GM21825 (cell line): ENCODE measurements at regions not wholly inside any gene's neighbourhood (a gene's known extent, or its start where the extent isn't known, plus 50 kb on each side); places are given as distances from the start of the nearest gene placed in this dataset.
"Not testable (repeated sequence)": the region's sequence is repeated elsewhere in the genome, so short reads cannot be mapped to it uniquely, and the experiment has no call there.

ENCODE experiments used
- ATAC-seq: cut with Tn5 transposase; IDR thresholded peaks from one replicate; pipeline ENCODE4 v1.9.1; 2021; ENCODE audit warnings: mild to moderate bottlenecking, moderate library complexity; ENCODE audit not compliant: unreplicated experiment

- no peak for ATAC-seq
Measured at GRCh38 chr6:80441131-80441530, 334.7 kb downstream of the BCKDHB start.

GRCh38 chr6:80440496-80441115 lies 334.1 kb downstream of the BCKDHB start:
- no peak for ATAC-seq

- no peak for ATAC-seq
Measured at GRCh38 chr6:80439721-80440470, 333.4 kb downstream of the BCKDHB start.

- no peak for ATAC-seq
Measured at GRCh38 chr6:80438772-80439171, 332.3 kb downstream of the BCKDHB start.

- no peak for ATAC-seq
Measured at GRCh38 chr6:80437801-80438200, 331.3 kb downstream of the BCKDHB start.

- ATAC-seq, result no peak
Measured at GRCh38 chr6:80437221-80437620, 330.8 kb downstream of the BCKDHB start.

GRCh38 chr6:80436663-80437062 lies 330.2 kb downstream of the BCKDHB start:
- no peak for ATAC-seq

- no peak for ATAC-seq
Measured at GRCh38 chr6:80435457-80435856, 329.0 kb downstream of the BCKDHB start.

- no peak for ATAC-seq
Measured at GRCh38 chr6:80434691-80435350, 328.4 kb downstream of the BCKDHB start.

GRCh38 chr6:80433673-80434025 lies 327.2 kb downstream of the BCKDHB start:
- no peak for ATAC-seq

- no peak for ATAC-seq
Measured at GRCh38 chr6:80433010-80433672, 326.7 kb downstream of the BCKDHB start.

- no peak for ATAC-seq
Measured at GRCh38 chr6:80425089-80425823, 318.8 kb downstream of the BCKDHB start.

GRCh38 chr6:80411486-80411885 lies 305.0 kb downstream of the BCKDHB start:
- no peak for ATAC-seq

GRCh38 chr6:80407976-80408375 lies 301.5 kb downstream of the BCKDHB start:
- not testable (repeated sequence) for ATAC-seq

GRCh38 chr6:80404889-80405288 lies 298.4 kb downstream of the BCKDHB start:
- no peak for ATAC-seq

GRCh38 chr6:80403365-80403764 lies 296.9 kb downstream of the BCKDHB start:
- ATAC-seq, result no peak

- no peak for ATAC-seq
Measured at GRCh38 chr6:80402266-80402665, 295.8 kb downstream of the BCKDHB start.
